GM23248 (cell line): ENCODE measurements at regions not wholly inside any gene's neighbourhood (a gene's known extent, or its start where the extent isn't known, plus 50 kb on each side); places are given as distances from the start of the nearest gene placed in this dataset.

ENCODE experiments used
- EZH2 ChIP-seq: fragments of 200-600 bp; sonication (generic); IDR thresholded peaks from 2 replicates; pipeline ENCODE4 v1.6.1; 2018; ENCODE audit warnings: antibody characterized with exemption, mild to moderate bottlenecking; ENCODE audit not compliant: insufficient read depth, poor library complexity, severe bottlenecking
- EZH2phosphoT487 ChIP-seq: fragments of 200-600 bp; sonication (generic); IDR thresholded peaks from 2 replicates; pipeline ENCODE4 v1.6.1; 2018; ENCODE audit warnings: antibody characterized with exemption, moderate library complexity, mild to moderate bottlenecking, low read depth; ENCODE audit not compliant: insufficient read depth

DNA sequence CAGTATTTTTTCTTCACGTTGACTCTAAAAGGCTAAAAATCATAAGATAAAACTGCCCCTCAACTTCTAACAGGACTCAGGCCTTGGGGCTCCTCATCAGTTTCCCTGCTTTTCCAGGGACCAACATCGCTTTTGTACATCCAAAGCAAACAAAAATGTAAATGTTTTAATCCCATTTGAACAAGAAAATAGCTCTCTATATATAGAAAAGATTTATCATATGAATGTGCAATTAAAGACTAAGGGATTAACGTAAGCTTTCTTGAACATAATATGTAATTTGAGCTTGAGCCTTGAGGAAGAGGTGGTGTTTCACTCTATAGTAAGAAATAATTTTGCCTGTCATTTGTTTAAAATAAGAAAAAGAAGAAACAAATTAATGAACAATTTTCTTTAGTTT is 547.2 kb upstream of the ACO1 start:
- TF ChIP-seq EZH2, result no peak
- no peak for TF ChIP-seq EZH2phosphoT487
